GM19043 (cell line): ENCODE measurements at regions not wholly inside any gene's neighbourhood (a gene's known extent, or its start where the extent isn't known, plus 50 kb on each side); places are given as distances from the start of the nearest gene placed in this dataset.
"Not testable (repeated sequence)": the region's sequence is repeated elsewhere in the genome, so short reads cannot be mapped to it uniquely, and the experiment has no call there.

ENCODE experiments used
- ATAC-seq: cut with Tn5 transposase; IDR thresholded peaks from one replicate; pipeline ENCODE4 v1.9.1; 2021; ENCODE audit warnings: low read depth; ENCODE audit not compliant: unreplicated experiment

- ATAC-seq: no peak
Measured at GRCh38 chr16:72467157-72467759, 295.3 kb upstream of the PMFBP1 start.

GRCh38 chr16:72464597-72465368 is 292.8 kb upstream of the PMFBP1 start:
- no peak for ATAC-seq

DNA sequence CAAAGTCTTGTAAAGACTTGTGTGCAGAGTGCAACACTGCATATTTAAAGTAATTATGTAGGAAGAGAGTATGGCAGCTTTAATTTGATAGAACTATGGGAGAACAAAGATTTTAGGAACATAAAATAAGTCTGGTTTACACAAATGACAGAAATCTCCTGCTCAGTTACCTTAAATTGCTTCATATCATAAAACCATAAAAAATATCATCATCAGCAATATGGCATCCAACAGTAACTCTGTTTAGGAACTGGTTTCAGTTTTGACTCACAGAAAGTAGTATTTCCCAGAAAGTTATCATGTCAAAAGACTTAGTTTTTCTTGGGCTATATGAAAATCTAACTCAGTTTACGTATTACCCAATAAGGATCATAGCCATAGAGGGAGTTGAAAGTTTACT is 292.1 kb upstream of the PMFBP1 start:
- no peak for ATAC-seq

- no peak for ATAC-seq
Measured at GRCh38 chr16:72458035-72458434, 286.1 kb upstream of the PMFBP1 start.

- ATAC-seq: no peak
Measured at GRCh38 chr16:72457243-72457940, 285.4 kb upstream of the PMFBP1 start.

GRCh38 chr16:72455743-72456659 is 284.0 kb upstream of the PMFBP1 start:
- ATAC-seq: no peak

DNA sequence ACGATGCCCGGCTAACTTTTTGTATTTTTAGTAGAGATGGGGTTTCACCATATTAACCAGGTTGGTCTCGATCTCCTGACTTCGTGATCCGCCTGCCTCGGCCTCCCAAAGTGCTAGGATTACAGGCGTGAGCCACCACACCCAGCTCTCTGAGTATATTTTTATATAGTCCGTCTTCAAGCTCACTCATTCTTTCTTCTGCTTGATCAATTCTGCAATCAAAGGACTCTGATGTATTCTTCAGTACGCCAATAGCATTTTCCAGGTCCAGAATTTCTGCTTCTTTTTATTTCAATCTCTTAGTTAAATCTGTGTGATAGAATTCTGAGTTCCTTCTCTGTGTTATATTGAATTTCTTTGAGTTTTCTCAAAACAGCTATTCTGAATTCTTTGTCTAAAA is 281.9 kb upstream of the PMFBP1 start:
- ATAC-seq: not testable (repeated sequence)

- ATAC-seq: no peak
Measured at GRCh38 chr16:72444696-72445095, 272.7 kb upstream of the PMFBP1 start.

DNA sequence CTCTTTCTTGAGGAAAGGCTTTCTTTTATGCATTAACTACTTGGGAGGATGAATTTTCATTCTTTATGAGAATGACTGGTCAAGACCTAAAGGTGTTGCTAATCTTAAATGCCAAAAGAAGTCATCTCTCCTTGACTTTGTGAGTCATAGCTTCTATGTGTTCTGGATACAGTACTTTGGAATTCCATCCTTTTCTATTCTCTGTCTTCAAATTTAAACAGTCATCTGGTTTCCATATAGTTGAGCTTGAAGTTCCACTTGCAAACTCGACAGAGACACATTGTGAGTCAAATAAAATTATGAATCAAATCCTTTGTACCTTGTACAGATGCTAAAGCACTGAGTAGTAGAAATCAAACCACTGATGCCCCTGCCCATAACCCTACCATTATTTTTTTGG is 271.9 kb upstream of the PMFBP1 start:
- no peak for ATAC-seq

GRCh38 chr16:72442385-72443158 is 270.6 kb upstream of the PMFBP1 start:
- ATAC-seq: no peak

- no peak for ATAC-seq
Measured at GRCh38 chr16:72437891-72438290, 265.9 kb upstream of the PMFBP1 start.

GRCh38 chr16:72434159-72434558 is 262.2 kb upstream of the PMFBP1 start:
- ATAC-seq: no peak

DNA sequence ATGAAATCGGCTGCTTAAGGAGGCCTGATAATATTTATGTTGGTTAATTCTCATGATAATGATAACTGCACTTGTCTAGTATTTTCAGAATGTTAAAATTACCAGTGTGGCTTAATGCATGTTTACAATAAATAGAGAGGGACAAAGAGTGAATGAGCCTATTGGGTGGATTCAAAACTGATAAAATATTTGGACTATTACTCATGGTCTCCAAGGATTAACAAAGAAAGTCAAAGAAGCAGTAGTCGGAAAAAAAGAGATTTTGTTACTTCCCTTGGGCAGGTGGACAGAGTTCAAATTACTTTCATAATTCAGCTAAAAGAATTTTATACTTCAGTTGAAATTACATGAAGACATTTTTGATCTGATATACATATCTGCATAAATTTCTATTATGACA is 258.2 kb upstream of the PMFBP1 start:
- no peak for ATAC-seq

GRCh38 chr16:72429671-72430081 is 257.7 kb upstream of the PMFBP1 start:
- ATAC-seq: no peak

DNA sequence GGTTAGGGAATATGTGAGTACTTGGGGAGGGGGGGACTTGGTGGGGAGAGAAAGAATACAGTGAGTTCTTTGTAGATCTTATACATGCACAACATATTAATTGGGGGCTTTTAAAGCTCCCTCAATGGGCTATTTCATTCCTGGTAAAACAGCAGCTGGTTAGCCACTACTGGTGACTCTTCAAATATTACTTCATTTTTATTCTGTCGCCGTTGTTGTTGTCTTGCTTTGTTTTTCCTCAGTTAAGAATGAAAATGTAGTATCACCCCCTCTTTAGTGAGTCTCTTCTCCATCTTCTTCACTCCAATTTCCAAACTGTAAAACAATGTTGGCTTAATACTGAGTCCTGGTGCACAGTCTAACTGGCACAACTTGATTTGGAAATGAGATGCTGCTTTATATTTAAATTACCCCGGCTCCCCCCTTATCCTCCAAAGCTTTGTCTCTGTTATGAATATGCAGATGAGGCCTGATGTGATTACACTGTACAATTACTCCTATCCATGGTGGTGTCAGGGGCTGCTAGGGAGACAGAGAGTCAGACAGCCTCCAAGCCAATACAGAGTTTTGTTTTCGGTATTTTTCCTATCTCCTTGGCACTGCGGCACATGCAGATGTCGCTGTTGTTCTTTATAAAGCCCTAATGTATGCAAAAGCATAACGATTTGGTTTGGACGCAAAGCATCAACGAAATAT is 256.9 kb upstream of the PMFBP1 start:
- ATAC-seq: no peak

DNA sequence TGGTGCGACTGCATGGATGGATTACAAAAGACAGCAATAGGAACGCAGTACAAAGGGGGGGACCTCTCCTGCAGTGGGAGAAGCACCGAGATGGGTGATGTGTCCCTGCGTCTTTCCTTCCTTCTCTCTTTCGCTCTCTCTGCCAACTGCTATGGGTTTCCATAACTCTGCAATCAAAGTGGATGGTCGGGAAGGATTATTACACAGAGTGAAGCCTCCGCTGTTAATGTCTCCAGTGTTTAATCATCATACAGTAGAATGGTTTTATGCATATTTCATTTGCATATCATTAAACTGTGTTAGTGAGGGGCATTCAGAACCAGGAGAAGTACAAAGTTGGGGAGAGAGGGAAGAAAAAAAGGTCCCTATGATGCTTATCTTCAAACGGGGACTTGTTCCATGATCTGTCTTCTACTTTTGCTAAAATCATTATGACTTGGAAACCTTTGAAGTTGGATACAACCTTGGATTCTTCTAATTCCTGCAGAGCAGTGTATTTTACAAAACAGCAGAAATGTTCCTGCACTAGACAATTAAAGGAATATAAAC is 255.9 kb upstream of the PMFBP1 start:
- ATAC-seq: no peak

DNA sequence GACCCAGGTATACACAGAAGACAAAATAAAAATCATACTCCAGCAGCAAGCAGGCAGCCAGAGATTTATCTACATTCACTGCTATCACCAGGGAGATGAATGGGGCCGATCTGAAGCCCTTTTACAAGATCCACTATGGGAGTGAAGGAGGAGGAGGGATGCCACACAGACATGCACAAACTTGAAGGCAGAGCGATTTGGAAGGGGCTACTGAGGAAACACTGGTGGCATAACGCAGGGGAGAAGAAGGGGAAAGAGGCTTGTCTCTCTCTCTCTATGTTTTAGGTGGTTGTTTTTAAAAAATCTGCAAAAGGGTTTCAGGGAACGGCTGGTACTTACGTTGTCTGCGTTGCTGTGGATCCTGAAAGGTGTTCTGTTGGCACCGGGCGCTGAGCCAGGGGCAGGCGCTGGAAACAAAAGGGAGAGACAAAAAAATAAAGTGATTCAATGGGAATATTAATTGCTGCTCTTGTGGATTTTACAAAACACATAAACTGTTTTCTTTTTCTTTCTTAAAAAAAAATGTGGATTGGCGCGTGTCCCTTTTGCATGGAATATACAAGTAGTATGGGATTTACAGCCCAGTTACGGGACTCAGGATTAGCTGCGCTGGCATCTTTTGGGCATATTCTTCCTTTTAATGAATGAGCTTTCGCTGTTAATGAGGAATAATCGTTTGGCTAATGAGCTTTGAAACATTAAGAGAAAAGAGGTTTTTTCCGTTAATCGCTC is 255.3 kb upstream of the PMFBP1 start:
- ATAC-seq: no peak

- ATAC-seq: no peak
Measured at GRCh38 chr16:72426386-72426785, 254.4 kb upstream of the PMFBP1 start.
